HG02870 (cell line): ENCODE measurements at regions not wholly inside any gene's neighbourhood (a gene's known extent, or its start where the extent isn't known, plus 50 kb on each side); places are given as distances from the start of the nearest gene placed in this dataset.

Experiments used
- ATAC-seq: cut with Tn5 transposase; IDR thresholded peaks from one replicate; pipeline ENCODE4 v1.9.1; 2021; ENCODE audit warnings: mild to moderate bottlenecking, moderate library complexity; ENCODE audit not compliant: unreplicated experiment

GRCh38 chr4:135804785-135805184, 1603.2 kb upstream of the PABPC4L start:
- ATAC-seq = no peak

DNA sequence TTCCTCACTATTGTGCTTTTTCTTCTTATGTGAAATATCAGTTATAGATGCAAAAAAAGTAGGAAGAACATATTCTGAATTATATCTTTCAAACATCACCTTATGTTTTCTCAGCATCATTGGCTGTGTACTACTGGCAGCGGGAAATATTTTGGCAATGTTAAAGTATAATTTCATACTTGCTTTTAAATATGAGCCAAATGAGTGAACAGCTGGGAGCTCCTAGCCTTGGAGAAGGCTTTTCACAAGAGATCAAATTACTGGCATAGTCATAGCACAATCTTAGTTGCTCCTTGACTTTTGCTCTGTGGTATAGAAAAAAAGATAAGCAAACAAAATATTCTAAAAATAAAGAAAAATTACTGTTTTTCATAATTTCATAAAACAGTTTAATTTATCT, 1575.8 kb upstream of the PABPC4L start:
- ATAC-seq = no peak

DNA sequence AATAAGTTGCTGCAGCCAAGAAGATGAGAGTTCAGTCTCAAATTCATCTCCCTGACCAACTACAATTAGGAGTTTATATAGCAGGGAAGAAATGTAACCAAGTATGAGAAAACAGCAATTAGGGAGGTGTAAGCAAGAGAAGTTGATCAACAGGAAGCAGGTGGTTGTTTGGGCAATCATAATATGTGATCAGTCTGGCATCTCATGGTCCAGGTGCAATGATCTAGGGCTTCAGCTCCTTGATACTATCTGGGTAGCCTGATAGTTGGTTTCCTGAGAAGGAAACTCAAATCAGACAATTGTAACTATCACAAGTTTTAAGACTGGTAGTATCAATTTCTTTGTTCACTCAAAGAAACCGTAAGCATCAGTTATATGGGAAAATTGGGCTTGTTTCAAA, 1574.3 kb upstream of the PABPC4L start:
- ATAC-seq = no peak

- no peak for ATAC-seq
Observed at GRCh38 chr4:135770505-135770904, 1568.9 kb upstream of the PABPC4L start.

DNA sequence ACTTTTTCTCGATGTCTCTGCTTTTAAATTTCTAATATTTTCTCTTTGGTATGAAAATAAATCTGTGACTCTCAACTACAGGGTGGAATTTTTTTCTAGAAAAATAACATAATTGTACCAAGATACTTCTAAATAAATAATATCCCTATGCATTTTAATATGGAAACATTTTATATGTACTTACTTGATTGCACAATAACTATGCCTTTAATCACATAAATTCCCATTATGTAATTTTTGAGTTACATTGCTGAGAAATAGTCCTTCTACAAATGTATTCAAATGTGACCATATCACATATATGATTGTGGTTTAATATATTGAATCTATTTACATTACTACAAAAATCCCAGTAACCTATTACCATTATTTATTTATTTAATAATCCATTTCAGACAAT, 1543.3 kb upstream of the PABPC4L start:
- ATAC-seq = no peak

DNA sequence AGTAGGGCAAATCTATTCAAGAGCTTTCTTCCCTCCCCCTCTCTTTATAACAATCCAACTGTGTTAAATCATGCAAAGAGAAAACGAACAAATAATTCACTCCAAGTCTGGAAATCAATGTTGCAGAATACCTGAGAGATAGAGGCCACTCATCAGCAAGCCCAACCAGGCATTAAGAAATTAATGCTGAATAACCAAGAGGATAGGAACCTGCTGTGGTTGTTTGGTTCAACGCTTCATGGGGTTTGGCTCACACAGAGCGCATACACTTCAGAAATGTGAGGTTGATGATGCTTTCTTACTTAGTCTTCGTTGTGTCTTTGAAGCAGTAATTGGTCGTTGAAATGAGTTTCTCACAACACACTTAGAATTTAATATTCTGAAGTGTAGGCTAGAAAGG, 1540.0 kb upstream of the PABPC4L start:
- ATAC-seq = no peak

DNA sequence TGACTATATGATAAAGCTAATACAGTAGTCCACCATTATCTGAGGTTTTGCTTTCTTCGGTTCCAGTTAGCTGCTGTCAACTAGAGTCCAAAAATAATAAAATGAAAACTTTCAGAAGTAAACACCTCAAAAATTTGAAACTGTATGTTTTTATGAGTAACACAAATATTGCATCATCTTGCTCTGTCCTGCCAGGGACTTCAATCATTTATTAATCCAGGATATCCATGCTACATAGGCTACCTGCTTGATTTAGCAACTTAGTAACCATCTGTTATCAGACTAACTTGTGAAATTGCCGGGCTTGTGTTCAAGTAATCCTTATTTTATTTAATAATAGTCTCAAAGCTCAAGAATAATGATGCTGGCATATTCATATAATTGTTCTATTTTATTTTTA, 1537.8 kb upstream of the PABPC4L start:
- no peak for ATAC-seq

DNA sequence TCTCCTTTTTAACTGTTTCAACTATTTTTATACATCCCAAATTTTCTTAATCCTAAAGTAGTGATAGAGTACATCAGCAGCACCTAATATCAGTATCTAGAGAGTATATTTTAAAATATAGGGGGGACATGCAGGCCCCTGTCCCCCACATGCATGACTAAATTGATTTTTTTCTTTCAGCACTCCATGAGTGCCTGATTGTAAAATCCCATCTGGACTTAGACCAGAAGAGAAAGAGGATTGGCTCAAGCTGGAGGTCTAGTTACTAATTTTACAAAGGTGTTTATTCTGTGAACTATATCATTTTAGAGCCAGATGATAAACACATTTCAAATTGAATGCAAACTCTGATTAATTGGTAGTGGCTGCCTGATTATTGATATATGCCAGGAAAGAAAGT, 1533.9 kb upstream of the PABPC4L start:
- no peak for ATAC-seq

DNA sequence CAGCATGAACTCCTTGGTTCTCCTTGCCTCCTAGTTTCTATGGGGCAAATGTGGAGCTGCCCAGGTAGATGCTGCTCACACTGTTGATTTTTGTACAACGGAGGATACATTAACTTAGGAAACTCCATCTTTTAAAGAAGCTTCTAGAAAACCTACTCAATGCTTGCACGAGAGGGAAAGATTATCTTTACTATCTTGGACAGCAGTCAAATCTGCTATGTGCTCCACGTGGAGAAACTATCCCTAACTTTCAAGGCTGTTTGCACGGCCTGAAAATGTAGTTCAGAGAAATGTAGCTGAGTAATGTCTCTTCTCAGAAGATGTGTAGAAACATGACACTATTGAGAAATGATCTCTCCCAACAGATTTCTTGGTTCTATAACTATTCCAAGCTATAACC, 1530.9 kb upstream of the PABPC4L start:
- ATAC-seq = no peak

DNA sequence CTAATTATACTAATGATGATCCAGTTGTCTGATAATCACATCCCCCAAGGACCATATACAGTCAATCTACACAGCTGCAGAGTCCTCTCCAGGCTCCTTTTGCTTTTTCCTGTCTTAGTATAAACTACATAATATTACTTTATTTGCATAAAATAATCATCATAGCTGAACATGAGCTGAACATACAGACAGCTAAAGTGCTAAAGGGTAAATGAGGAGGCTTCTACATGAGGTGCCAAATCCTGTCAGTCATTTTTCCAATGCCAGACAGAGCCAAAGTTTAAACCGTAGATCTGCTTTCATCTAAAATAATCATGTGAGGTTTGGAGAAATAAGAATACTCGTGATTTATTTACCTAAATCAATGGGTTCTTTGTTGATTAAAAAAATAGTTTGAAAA, 1530.1 kb upstream of the PABPC4L start:
- no peak for ATAC-seq

DNA sequence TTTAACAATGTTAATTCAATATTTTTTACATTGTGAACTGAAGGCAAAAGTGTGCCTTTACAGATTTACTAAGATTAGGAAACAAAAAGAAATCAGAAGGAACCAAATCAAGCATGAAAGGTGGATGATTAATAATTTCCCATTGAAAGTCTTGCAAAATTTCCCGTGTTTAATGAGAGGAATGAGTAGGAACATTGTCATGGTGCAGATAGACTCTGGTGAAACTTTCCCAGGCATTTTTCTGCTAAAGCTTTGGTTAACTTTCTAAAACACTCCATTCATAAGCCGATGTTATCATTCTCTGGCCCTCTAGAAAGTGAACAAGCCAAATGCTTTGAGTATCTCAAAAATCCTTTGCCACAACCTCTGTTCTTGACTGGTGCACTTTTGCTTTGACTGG, 1522.8 kb upstream of the PABPC4L start:
- no peak for ATAC-seq

GRCh38 chr4:135718019-135718418, 1516.4 kb upstream of the PABPC4L start:
- no peak for ATAC-seq

DNA sequence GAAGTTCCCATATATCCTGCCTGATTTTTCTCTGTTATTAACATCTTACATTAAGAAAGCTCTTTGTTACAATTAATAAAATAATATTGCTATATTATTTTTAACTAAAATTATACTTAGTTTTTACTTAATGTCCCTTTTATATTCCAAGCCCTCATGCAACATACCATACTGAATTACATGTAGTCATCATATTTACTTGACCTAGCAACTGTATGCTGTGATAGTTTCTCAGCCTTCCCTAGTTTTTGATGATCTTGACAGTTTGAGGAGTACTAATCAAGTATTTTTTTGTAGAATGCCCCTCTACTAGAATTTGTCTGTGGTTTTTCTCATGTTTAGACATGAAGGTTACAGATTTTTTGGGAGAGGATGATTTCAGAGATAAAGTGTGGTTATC, 1503.8 kb upstream of the PABPC4L start:
- ATAC-seq = no peak

DNA sequence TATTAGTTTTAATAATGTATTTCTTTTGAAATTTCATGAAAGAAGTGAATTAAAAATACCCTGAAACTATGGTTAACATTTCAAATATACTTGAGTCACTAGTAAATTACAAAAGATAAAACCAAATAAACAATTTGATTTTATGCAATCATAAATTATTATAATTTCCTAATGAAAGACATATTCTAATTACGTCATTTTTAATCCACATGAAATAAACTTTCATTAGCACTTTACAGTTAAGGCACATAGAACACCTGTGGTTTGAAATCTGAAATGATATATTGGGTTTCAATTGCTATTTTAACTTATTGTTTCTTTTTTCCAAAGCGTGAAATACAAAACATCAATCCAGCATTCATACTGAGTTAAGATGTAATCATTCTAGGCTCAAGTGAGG, 1492.5 kb upstream of the PABPC4L start:
- no peak for ATAC-seq

GRCh38 chr4:135684001-135684400, 1482.4 kb upstream of the PABPC4L start:
- ATAC-seq = no peak

DNA sequence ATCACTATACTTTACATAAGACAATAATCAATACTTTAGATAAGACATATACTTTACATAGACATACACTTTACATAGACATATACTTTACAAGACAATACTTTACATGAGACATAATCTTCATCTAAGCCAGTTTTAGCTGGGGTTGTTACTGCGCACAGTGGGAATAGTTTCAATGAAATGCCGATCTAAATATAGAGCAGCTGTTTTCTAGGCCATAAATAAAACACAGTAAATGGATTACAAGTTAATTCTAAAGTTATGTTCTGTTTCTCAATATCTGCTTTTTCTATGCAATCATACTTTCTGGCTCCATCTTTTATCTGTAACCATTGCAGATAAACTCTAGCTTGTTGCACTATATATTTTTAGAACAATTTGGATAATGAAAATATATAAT, 1470.6 kb upstream of the PABPC4L start:
- no peak for ATAC-seq

DNA sequence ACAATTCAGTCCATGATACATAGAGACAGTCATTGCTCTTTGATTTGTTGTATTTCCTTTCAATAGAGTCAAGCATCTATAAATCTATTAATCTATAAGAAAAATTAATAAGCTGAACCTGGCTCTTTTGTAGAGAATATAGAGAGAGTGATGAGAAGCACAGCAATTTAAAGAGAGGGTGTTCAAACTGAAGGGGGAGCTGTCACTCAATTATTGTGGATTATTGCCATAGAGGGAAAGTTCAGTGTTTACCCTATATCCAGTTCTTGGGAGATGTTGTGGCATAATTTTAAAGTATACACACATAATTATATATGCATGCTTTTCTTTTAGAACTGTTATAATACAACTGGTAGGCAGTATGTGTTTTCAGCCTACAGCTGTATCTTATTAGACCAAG, 1469.0 kb upstream of the PABPC4L start:
- no peak for ATAC-seq
